NCI-H1105 treated with DMSO at 0.1 percent for 48 hours (cell line): ENCODE measurements at regions not wholly inside any gene's neighbourhood (a gene's known extent, or its start where the extent isn't known, plus 50 kb on each side); places are given as distances from the start of the nearest gene placed in this dataset.

Experiments
- DNase-seq: peaks from one replicate; lab custom pipeline; 2025; lab: John Stamatoyannopoulos, UW

- no peak for DNase-seq
These were observed 319.0 kb downstream of the TMEM114 start for GRCh38 chr16:8271344-8271743.

GRCh38 chr16:8262299-8262698 lies 328.0 kb downstream of the TMEM114 start:
- no peak for DNase-seq

- DNase-seq = no peak
These were observed 330.2 kb downstream of the TMEM114 start for GRCh38 chr16:8260140-8260539.

GRCh38 chr16:8258523-8258922 lies 331.8 kb downstream of the TMEM114 start:
- no peak for DNase-seq

GRCh38 chr16:8257561-8257960 lies 332.8 kb downstream of the TMEM114 start:
- no peak for DNase-seq

GRCh38 chr16:8254405-8254804 lies 335.9 kb downstream of the TMEM114 start:
- no peak for DNase-seq

- no peak for DNase-seq
These were observed 336.6 kb downstream of the TMEM114 start for GRCh38 chr16:8253718-8254117.

- no peak for DNase-seq
These were observed 338.6 kb downstream of the TMEM114 start for GRCh38 chr16:8251727-8252126.

GRCh38 chr16:8251298-8251697 lies 339.0 kb downstream of the TMEM114 start:
- DNase-seq = no peak

- no peak for DNase-seq
These were observed 342.3 kb downstream of the TMEM114 start for GRCh38 chr16:8247993-8248392.

GRCh38 chr16:8243981-8244380 lies 346.3 kb downstream of the TMEM114 start:
- no peak for DNase-seq

GRCh38 chr16:8241408-8241807 lies 348.9 kb downstream of the TMEM114 start:
- no peak for DNase-seq

GRCh38 chr16:8239443-8239842 lies 350.9 kb downstream of the TMEM114 start:
- no peak for DNase-seq

GRCh38 chr16:8237452-8237851 lies 352.9 kb downstream of the TMEM114 start:
- no peak for DNase-seq

- no peak for DNase-seq
These were observed 353.5 kb downstream of the TMEM114 start for GRCh38 chr16:8236816-8237215.

GRCh38 chr16:8230497-8230896 lies 359.8 kb downstream of the TMEM114 start:
- DNase-seq = no peak

- DNase-seq = no peak
These were observed 361.2 kb downstream of the TMEM114 start for GRCh38 chr16:8229011-8229520.

GRCh38 chr16:8217201-8217600 lies 373.1 kb downstream of the TMEM114 start:
- no peak for DNase-seq

- DNase-seq = no peak
These were observed 385.5 kb downstream of the TMEM114 start for GRCh38 chr16:8204769-8205168.

GRCh38 chr16:8204096-8204495 lies 386.2 kb downstream of the TMEM114 start:
- DNase-seq = no peak

- DNase-seq = no peak
These were observed 387.2 kb downstream of the TMEM114 start for GRCh38 chr16:8203101-8203500.

GRCh38 chr16:8200839-8201238 lies 389.5 kb downstream of the TMEM114 start:
- no peak for DNase-seq

- DNase-seq = no peak
These were observed 390.9 kb downstream of the TMEM114 start for GRCh38 chr16:8199390-8199789.

GRCh38 chr16:8194794-8195193 lies 395.5 kb downstream of the TMEM114 start:
- DNase-seq = no peak

- no peak for DNase-seq
These were observed 401.5 kb downstream of the TMEM114 start for GRCh38 chr16:8188841-8189240.
